IPS-18c (cell line): ENCODE measurements at regions not wholly inside any gene's neighbourhood (a gene's known extent, or its start where the extent isn't known, plus 50 kb on each side); places are given as distances from the start of the nearest gene placed in this dataset.

Experiments used
- H3K4me3 ChIP-seq: 2 replicates; pipeline ENCODE4 v1.7.0; 2013; ENCODE audit warnings: low read depth, mild to moderate bottlenecking, low read length, moderate library complexity; ENCODE audit not compliant: insufficient read depth
- H3K9me3 ChIP-seq: one replicate; pipeline ENCODE4 v1.6.1; 2013; ENCODE audit warnings: mild to moderate bottlenecking, low read length, moderate library complexity; ENCODE audit not compliant: control insufficient read depth, insufficient read depth

GRCh38 chr14:65344011-65344410, 68.5 kb upstream of the FUT8 start:
- H3K4me3 ChIP-seq, result no peak overlapping the region
- H3K9me3 ChIP-seq, result no peaks in the 10 kb centered on the region

- H3K4me3 ChIP-seq, result no peak overlapping the region
Observed at GRCh38 chr14:65345266-65345665, 67.3 kb upstream of the FUT8 start.

DNA sequence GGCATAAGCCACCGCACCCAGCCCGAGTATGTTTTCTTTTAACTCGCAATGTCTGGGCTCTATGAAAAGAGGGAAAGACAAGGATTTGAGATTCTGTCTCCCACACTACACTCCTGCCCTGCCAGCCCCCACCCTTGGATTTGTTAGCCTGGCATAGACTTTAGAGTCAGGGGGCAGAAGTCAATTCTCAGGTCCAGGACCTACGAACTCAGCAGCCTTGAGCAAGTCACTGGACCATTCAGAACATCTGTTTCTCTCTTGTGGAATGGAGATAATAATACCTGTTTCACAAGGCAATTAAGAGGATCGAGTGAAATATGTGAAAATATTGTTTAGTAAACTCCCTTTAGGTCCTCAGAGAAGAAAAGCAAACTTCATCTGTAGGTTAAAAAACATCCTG, 66.1 kb upstream of the FUT8 start:
- H3K4me3 ChIP-seq, result no peak overlapping the region
- H3K9me3 ChIP-seq, result no peaks in the 10 kb centered on the region

More at GRCh38 chr14:65345266-65345665, 67.3 kb upstream of the FUT8 start:
- no peaks in the 10 kb centered on the region for H3K9me3 ChIP-seq

GRCh38 chr14:65346895-65347294, 65.6 kb upstream of the FUT8 start:
- Histone ChIP-seq H3K9me3 (no peaks in the 10 kb centered on the region), H3K4me3 (no peak overlapping the region)

DNA sequence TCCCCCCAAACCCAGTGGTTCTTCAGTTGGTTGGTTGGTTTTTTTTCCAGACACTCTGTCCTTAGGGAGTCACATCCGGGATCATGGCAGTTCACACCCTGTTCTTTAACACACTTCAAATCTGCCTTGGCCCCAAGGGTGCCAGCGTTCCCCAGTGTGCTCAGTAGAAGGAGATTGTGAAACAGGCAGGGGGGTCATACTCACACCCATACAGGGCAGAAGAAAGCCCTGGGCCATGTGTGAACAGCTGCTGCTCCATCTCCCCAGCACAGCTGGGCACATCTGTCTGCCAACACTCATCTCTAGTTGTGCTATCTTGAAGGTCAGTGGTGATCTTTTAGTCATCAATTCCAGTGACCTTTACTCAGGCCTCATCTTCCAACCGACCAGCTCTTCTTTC, 64.4 kb upstream of the FUT8 start:
- no peaks in the 10 kb centered on the region for H3K9me3 ChIP-seq
- H3K4me3 ChIP-seq, result no peak overlapping the region

- no peak overlapping the region for H3K4me3 ChIP-seq
- H3K9me3 ChIP-seq, result no peaks in the 10 kb centered on the region
Observed at GRCh38 chr14:65349100-65349499, 63.4 kb upstream of the FUT8 start.

- no peak overlapping the region for H3K4me3 ChIP-seq
- H3K9me3 ChIP-seq, result no peaks in the 10 kb centered on the region
Observed at GRCh38 chr14:65351493-65352194, 60.9 kb upstream of the FUT8 start.

- H3K9me3 ChIP-seq, result no peaks in the 10 kb centered on the region
- no peak overlapping the region for H3K4me3 ChIP-seq
Observed at GRCh38 chr14:65352964-65353530, 59.5 kb upstream of the FUT8 start.

DNA sequence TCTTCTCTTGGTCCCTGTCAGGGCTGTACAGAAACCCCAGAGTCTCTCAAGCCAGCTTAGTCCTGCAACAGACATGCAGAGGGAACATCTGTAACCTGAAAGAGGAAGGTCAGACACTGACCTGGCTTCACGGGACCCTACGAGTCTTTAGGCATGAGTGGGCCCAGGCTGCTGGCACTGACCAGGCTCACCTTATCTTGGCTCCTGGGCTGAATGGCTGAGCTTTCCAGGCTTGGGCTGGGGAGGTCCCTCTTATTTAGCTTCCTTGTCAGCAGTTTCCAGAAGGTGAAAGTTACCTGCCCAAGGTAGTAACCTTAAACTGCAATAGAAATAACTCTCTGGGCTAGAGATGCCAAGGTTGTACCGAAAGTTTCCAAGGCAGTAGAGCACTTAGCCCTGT, 58.4 kb upstream of the FUT8 start:
- no peak overlapping the region for H3K4me3 ChIP-seq
- no peaks in the 10 kb centered on the region for H3K9me3 ChIP-seq

- Histone ChIP-seq H3K4me3 (no peak overlapping the region), H3K9me3 (no peaks in the 10 kb centered on the region)
Observed at GRCh38 chr14:65354715-65355114, 57.8 kb upstream of the FUT8 start.

GRCh38 chr14:65356327-65356836, 56.1 kb upstream of the FUT8 start:
- no peaks in the 10 kb centered on the region for H3K9me3 ChIP-seq
- H3K4me3 ChIP-seq, result no peak overlapping the region; the same call in 1 of the 2 replicates

GRCh38 chr14:65357113-65357512, 55.4 kb upstream of the FUT8 start:
- Histone ChIP-seq H3K9me3 (no peaks in the 10 kb centered on the region), H3K4me3 (no peak overlapping the region)

DNA sequence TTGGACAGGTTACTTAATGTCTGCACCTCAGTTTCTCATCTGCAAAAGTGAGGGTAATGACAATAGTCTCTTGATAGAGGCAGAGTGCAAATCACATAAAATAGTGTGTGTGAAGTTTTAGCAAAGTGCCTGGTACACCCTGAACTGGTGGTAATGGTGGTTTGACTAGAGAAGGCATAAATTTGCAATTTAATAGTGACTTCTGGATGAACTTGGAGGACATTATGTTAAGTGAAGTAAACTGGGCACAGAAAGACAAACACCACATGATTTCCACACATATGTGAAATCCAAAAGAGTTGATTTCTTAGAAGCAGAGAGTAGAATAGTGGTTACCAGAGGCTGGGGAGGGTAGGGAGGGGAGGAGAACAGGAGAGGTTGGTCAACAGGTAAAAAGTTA, 54.8 kb upstream of the FUT8 start:
- H3K9me3 ChIP-seq, result no peaks in the 10 kb centered on the region
- no peak overlapping the region for H3K4me3 ChIP-seq

- H3K9me3 ChIP-seq, result no peaks in the 10 kb centered on the region
- no peak overlapping the region for H3K4me3 ChIP-seq
Observed at GRCh38 chr14:65359503-65359902, 53.0 kb upstream of the FUT8 start.

DNA sequence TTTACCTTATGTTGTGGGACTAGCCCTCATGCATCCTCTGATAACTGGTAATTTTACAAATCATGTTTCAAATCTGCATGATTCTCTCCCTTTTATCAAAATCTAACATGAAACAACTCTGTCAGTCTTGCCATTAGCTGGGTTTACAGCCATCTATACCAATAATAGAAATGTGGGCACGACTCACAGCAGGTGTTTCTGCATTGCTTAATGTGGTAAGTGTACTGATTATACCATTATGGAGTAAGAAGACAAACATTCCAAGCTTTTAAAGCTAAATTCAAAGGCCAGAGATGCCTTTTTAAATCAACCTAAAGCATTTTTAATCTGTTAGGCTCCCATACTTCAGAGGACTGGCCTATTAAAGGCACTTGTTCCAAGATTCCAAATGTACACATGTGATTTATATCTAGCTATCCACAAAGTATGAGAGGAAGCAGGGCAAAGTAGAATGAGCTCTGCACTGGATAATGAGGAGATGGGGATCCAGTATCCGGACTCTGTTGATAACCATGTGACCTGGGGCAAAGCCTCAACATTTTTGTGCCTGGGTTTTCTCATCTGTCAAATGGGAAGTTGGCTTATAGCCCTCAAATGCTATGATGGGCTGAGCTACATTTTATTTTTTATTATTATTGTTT, 52.3 kb upstream of the FUT8 start:
- H3K4me3 ChIP-seq, result no peak overlapping the region
- H3K9me3 ChIP-seq, result no peaks in the 10 kb centered on the region

- Histone ChIP-seq H3K4me3 (no peak overlapping the region), H3K9me3 (no peaks in the 10 kb centered on the region)
Observed at GRCh38 chr14:65361920-65362319, 50.6 kb upstream of the FUT8 start.
